IMR-90 (cell line): ENCODE measurements at regions not wholly inside any gene's neighbourhood (a gene's known extent, or its start where the extent isn't known, plus 50 kb on each side); places are given as distances from the start of the nearest gene placed in this dataset.

Experiments used
- ATAC-seq: fragments of 200-7000 bp; cut with Tn5 transposase; 2 replicates; pipeline ENCODE4 v1.9.1; 2020; ENCODE audit warnings: low read depth, mild to moderate bottlenecking, moderate library complexity
- BruUV-seq: library from RNA; stranded (reverse); fragments of 400-500 nt; replicated peaks from 2 replicates; lab custom pipeline; 2021; lab: Mats Ljungman, UMichigan
- CTCF ChIA-PET: fragments of 300-600 bp; formaldehyde crosslinking; extraction: SDS; loops from one replicate; lab custom pipeline; 2021; ENCODE audit warnings: antibody characterized with exemption; lab: Yijun Ruan, JAX
- POLR2A ChIA-PET: fragments of 300-600 bp; sonication (Branson Sonifier 250); formaldehyde crosslinking; loops from one replicate; lab custom pipeline; 2022; ENCODE audit warnings: antibody characterized with exemption; ENCODE audit not compliant: unreplicated experiment; lab: Charles Lee
- DNase-seq: peaks from one replicate; pipeline ENCODE4 v3.0.0; 2013
- H2AFZ ChIP-seq: replicated peaks from 2 replicates; pipeline ENCODE3; 2013; ENCODE audit warnings: low read length, mild to moderate bottlenecking; ENCODE audit not compliant: poor library complexity
- H2AK5ac ChIP-seq: 2 replicates; pipeline ENCODE4 v1.6.1; 2013; ENCODE audit warnings: low read depth, low read length, inconsistent platforms
- H2AK9ac ChIP-seq: replicated peaks from 2 replicates; pipeline ENCODE3; 2013; ENCODE audit warnings: mild to moderate bottlenecking, low read depth, low read length, moderate library complexity; ENCODE audit not compliant: poor library complexity
- H2BK120ac ChIP-seq: 2 replicates; pipeline ENCODE4 v1.6.1; 2013; ENCODE audit warnings: low read depth, low read length, inconsistent platforms
- H2BK15ac ChIP-seq: 3 replicates; pipeline ENCODE4 v1.6.1; 2013; ENCODE audit warnings: low read depth, low read length, inconsistent platforms
- H2BK20ac ChIP-seq: 2 replicates; pipeline ENCODE4 v1.6.1; 2013; ENCODE audit warnings: low read depth, mild to moderate bottlenecking, inconsistent platforms, low read length, moderate library complexity
- H2BK5ac ChIP-seq: 2 replicates; pipeline ENCODE4 v1.6.1; 2013; ENCODE audit warnings: mild to moderate bottlenecking, low read depth, low read length, inconsistent platforms; ENCODE audit not compliant: poor library complexity, severe bottlenecking
- H3K14ac ChIP-seq: replicated peaks from 2 replicates; pipeline ENCODE4 v1.6.1; 2013; ENCODE audit warnings: low read depth, low read length, inconsistent platforms
- H3K18ac ChIP-seq: 2 replicates; pipeline ENCODE4 v1.6.1; 2013; ENCODE audit warnings: low read depth, low read length, control low read depth
- H3K23ac ChIP-seq: 2 replicates; pipeline ENCODE4 v1.6.1; 2013; ENCODE audit warnings: low read depth, low read length, inconsistent platforms
- H3K27ac ChIP-seq: 2 replicates; pipeline ENCODE4 v1.5.1; 2013; ENCODE audit warnings: mild to moderate bottlenecking, control low read depth, low read length; ENCODE audit not compliant: insufficient read depth
- H3K27me3 ChIP-seq: 2 replicates; pipeline ENCODE4 v1.6.1; 2013; ENCODE audit warnings: low read length; ENCODE audit not compliant: control insufficient read depth, insufficient read depth
- H3K36me3 ChIP-seq: 2 replicates; pipeline ENCODE4 v1.6.1; 2013; ENCODE audit warnings: low read length, mixed read lengths; ENCODE audit not compliant: control insufficient read depth, insufficient read depth
- H3K4ac ChIP-seq: 2 replicates; pipeline ENCODE4 v1.6.1; 2013; ENCODE audit warnings: low read depth, low read length, inconsistent platforms
- H3K4me1 ChIP-seq: 2 replicates; pipeline ENCODE4 v1.6.1; 2013; ENCODE audit warnings: low read length, mixed read lengths; ENCODE audit not compliant: control insufficient read depth, insufficient read depth
- H3K4me2 ChIP-seq: 2 replicates; pipeline ENCODE4 v1.6.1; 2013; ENCODE audit warnings: low read depth, mild to moderate bottlenecking, control low read depth, low read length, moderate library complexity
- H3K4me3 ChIP-seq: 2 replicates; pipeline ENCODE4 v1.5.1; 2013; ENCODE audit warnings: low read depth, mild to moderate bottlenecking, control low read depth, low read length, moderate library complexity; ENCODE audit not compliant: insufficient read depth
- H3K56ac ChIP-seq: 2 replicates; pipeline ENCODE4 v1.6.1; 2013; ENCODE audit warnings: low read length, inconsistent platforms; ENCODE audit not compliant: insufficient read depth; ENCODE audit errors: extremely low read depth
- H3K79me1 ChIP-seq, 2 experiments: 2 replicates each; pipeline ENCODE4 v1.6.1; 2013; ENCODE audit warnings: low read length in 2 of 2, inconsistent platforms in 1 of 2, low read depth in 1 of 2
- H3K9ac ChIP-seq: 2 replicates; pipeline ENCODE4 v1.6.1; 2013; ENCODE audit warnings: low read depth, low read length, control low read depth
- H3K9me1 ChIP-seq: 2 replicates; pipeline ENCODE4 v1.6.1; 2013; ENCODE audit warnings: low read length, inconsistent platforms; ENCODE audit not compliant: insufficient read depth
- H3K9me3 ChIP-seq: 2 replicates; pipeline ENCODE4 v1.6.1; 2013; ENCODE audit warnings: low read length; ENCODE audit not compliant: control insufficient read depth, insufficient read depth
- H4K20me1 ChIP-seq: 2 replicates; pipeline ENCODE4 v1.6.1; 2013; ENCODE audit warnings: low read length, inconsistent platforms; ENCODE audit not compliant: insufficient read depth
- H4K5ac ChIP-seq: 2 replicates; pipeline ENCODE4 v1.6.1; 2013; ENCODE audit warnings: mild to moderate bottlenecking, low read depth, low read length, control low read depth
- H4K8ac ChIP-seq, 2 experiments: 2 replicates each; pipeline ENCODE4 v1.6.1; 2013; ENCODE audit warnings: low read depth in 2 of 2, low read length in 2 of 2, control low read depth in 1 of 2, inconsistent platforms in 1 of 2
- H4K91ac ChIP-seq: 2 replicates; pipeline ENCODE4 v1.6.1; 2013; ENCODE audit warnings: low read depth, low read length, inconsistent platforms; ENCODE audit not compliant: insufficient read depth
- BHLHE40 ChIP-seq: fragments of 150-350 bp; IDR thresholded peaks from 2 replicates; pipeline ENCODE4 v1.6.1; 2016; ENCODE audit warnings: mild to moderate bottlenecking, low read depth, low read length
- CEBPB ChIP-seq: IDR thresholded peaks from 2 replicates; pipeline ENCODE4 v1.6.1; 2012; ENCODE audit warnings: low read depth, low read length, improper control_type of control experiment
- CHD1 ChIP-seq: IDR thresholded peaks from 2 replicates; pipeline ENCODE4 v1.6.1; 2012; ENCODE audit warnings: low read depth, low read length, improper control_type of control experiment
- CTCF ChIP-seq: conservative IDR thresholded peaks from 2 replicates; pipeline ENCODE4 v1.5.1; 2012; ENCODE audit warnings: mild to moderate bottlenecking, low read depth, low read length, improper control_type of control experiment
- ELK1 ChIP-seq: fragments of 150-350 bp; IDR thresholded peaks from 2 replicates; pipeline ENCODE4 v1.6.1; 2016; ENCODE audit warnings: low read depth, mild to moderate bottlenecking, low read length, moderate library complexity, borderline replicate concordance
- FOS ChIP-seq: fragments of 150-350 bp; IDR thresholded peaks from 2 replicates; pipeline ENCODE4 v1.6.1; 2016; ENCODE audit warnings: low read depth, low read length
- MAFK ChIP-seq: IDR thresholded peaks from 2 replicates; pipeline ENCODE4 v1.6.1; 2012; ENCODE audit warnings: low read depth, low read length, improper control_type of control experiment
- MAZ ChIP-seq: IDR thresholded peaks from 2 replicates; pipeline ENCODE4 v1.6.1; 2012; ENCODE audit warnings: low read depth, mild to moderate bottlenecking, low read length, improper control_type of control experiment, moderate library complexity, borderline replicate concordance
- MXI1 ChIP-seq: IDR thresholded peaks from 2 replicates; pipeline ENCODE4 v1.6.1; 2012; ENCODE audit warnings: low read depth, mild to moderate bottlenecking, low read length, moderate library complexity, borderline replicate concordance
- NFE2L2 ChIP-seq: fragments of 150-350 bp; IDR thresholded peaks from 2 replicates; pipeline ENCODE4 v1.6.1; 2016; ENCODE audit warnings: low read depth, mild to moderate bottlenecking, low read length
- POLR2A ChIP-seq: IDR thresholded peaks from 2 replicates; pipeline ENCODE4 v1.6.1; 2012; ENCODE audit warnings: mild to moderate bottlenecking, low read depth, low read length
- RAD21 ChIP-seq: IDR thresholded peaks from 2 replicates; pipeline ENCODE4 v1.6.1; 2012; ENCODE audit warnings: low read length, improper control_type of control experiment
- RCOR1 ChIP-seq: IDR thresholded peaks from 2 replicates; pipeline ENCODE4 v1.6.1; 2012; ENCODE audit warnings: mild to moderate bottlenecking, low read length, improper control_type of control experiment; ENCODE audit not compliant: insufficient replicate concordance
- RFX5 ChIP-seq: IDR thresholded peaks from 2 replicates; pipeline ENCODE4 v1.8.0; 2012; ENCODE audit warnings: low read depth, mild to moderate bottlenecking, low read length, moderate library complexity
- SMC3 ChIP-seq: fragments of 150-350 bp; IDR thresholded peaks from 2 replicates; pipeline ENCODE4 v1.6.1; 2016; ENCODE audit warnings: low read depth, mild to moderate bottlenecking, antibody characterized with exemption, low read length, moderate library complexity
- USF2 ChIP-seq: fragments of 150-350 bp; IDR thresholded peaks from 2 replicates; pipeline ENCODE4 v1.6.1; 2017; ENCODE audit warnings: mild to moderate bottlenecking, antibody characterized with exemption, low read length, low read depth
- WGBS, 2 experiments: methylation state at CpG; one replicate each; pipeline versions ENCODE4 v1.1.5 to v1.1.7; 2013; ENCODE audit warnings: missing lambda C conversion rate in 2 of 2; ENCODE audit not compliant: insufficient read length in 1 of 2; ENCODE audit errors: extremely low coverage in 2 of 2; 5-methylcytosine and 5-hydroxymethylcytosine counted together
- dilution Hi-C: fragments of 300-500 bp; cut with HindIII; formaldehyde crosslinking; loops from one replicate; pipeline ENCODE4 v1.14.3; 2018; ENCODE audit warnings: low sequenced_read_pairs; ENCODE audit not compliant: unreplicated experiment
- in situ Hi-C: fragments of 300-500 bp; cut with MboI; formaldehyde crosslinking; loops from 3 replicates; pipeline ENCODE4 v1.14.3; 2019; ENCODE audit warnings: low sequenced_read_pairs, inconsistent platforms, mixed read lengths
- intact Hi-C: fragments of 100-400 bp; cut with micrococcal nuclease; formaldehyde crosslinking; loops from 2 replicates; pipeline ENCODE4 v1.10.0; 2022

- DNase-seq (no peak), ATAC-seq (no peak)
- H3K4ac ChIP-seq: no peak overlapping the region
- WGBS, 2 experiments: no CpG with 5 or more reads among the region's 4 CpGs
- H3K27me3 ChIP-seq: peaks cover 2% of the 10 kb centered on the region
- H2BK15ac ChIP-seq: no peak overlapping the region
- H4K8ac ChIP-seq: no peak overlapping the region
- H3K27ac ChIP-seq: no peak overlapping the region
- H3K56ac ChIP-seq: no peak overlapping the region
- H4K20me1 ChIP-seq: no peaks in the 10 kb centered on the region
- ChIA-PET CTCF (no interaction called here), POLR2A (no interaction called here)
- H3K4me2 ChIP-seq: no peak overlapping the region
- H4K5ac ChIP-seq: no peak overlapping the region
- H3K23ac ChIP-seq: no peak overlapping the region
- H2AK9ac ChIP-seq: no peak overlapping the region
- no peak overlapping the region for H2BK20ac ChIP-seq
- H2BK5ac ChIP-seq: no peak overlapping the region
- intact Hi-C loops: no loop called here
- no peak overlapping the region for H3K9ac ChIP-seq
- H3K36me3 ChIP-seq: no peaks in the 10 kb centered on the region
- H2AFZ ChIP-seq: no peak overlapping the region
- H3K4me1 ChIP-seq: peaks cover 7% of the 10 kb centered on the region; the same call in 1 of the 2 replicates
- no peak overlapping the region for H2BK120ac ChIP-seq
- TF ChIP-seq RCOR1 (no peak), CHD1 (no peak), BHLHE40 (no peak), MAZ (no peak), NFE2L2 (no peak), RAD21 (no peak), RFX5 (no peak), SMC3 (no peak), CEBPB (no peak), CTCF (no peak), ELK1 (no peak), POLR2A (no peak), MAFK (no peak), MXI1 (no peak), FOS (no peak), USF2 (no peak)
- no peak overlapping the region for H3K4me3 ChIP-seq
- in situ Hi-C loops: no loop called here
- no peak overlapping the region for H4K91ac ChIP-seq
- H2AK5ac ChIP-seq: no peak overlapping the region
- no peak overlapping the region for H3K14ac ChIP-seq
- no TSS peak for BruUV-seq
- dilution Hi-C loops: no loop called here
- no peaks in the 10 kb centered on the region for H3K9me3 ChIP-seq
- H3K18ac ChIP-seq: no peak overlapping the region
- H3K79me1 ChIP-seq: no peaks in the 10 kb centered on the region
- no peaks in the 10 kb centered on the region for H3K9me1 ChIP-seq
Measured at GRCh38 chr11:115698243-115698642, 194.0 kb upstream of the CADM1 start.
